Left forelimb (tissue), 1 donor: ENCODE measurements at regions not wholly inside any gene's neighbourhood (a gene's known extent, or its start where the extent isn't known, plus 50 kb on each side); places are given as distances from the start of the nearest gene placed in this dataset.
"Not testable (repeated sequence)": the region's sequence is repeated elsewhere in the genome, so short reads cannot be mapped to it uniquely, and the experiment has no call there.

ENCODE experiments used
- DNase-seq: peaks from one replicate; pipeline ENCODE4 v3.0.0-alpha.2; 2018; ENCODE audit warnings: low spot score

DNA sequence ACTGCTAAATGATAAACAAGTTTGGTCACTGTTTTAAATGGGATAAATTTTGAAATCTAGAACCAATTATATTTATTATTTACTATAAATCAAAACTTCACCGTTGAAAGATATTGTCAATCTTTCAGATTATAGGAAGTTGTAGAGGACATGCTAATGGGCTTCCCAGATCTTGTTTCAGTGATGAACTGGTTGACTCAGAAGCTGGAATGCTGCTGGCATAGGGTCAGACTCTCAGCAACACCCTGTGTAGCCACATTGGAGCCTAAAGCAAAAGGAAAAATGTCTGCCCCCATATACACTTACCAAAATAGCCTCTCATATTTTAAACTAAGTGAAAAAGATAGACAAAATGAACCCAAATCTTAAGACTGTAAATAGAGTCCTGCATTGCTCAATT is 916.9 kb upstream of the SOX9 start:
- DNase-seq = no peak

- not testable (repeated sequence) for DNase-seq
These were observed 914.9 kb upstream of the SOX9 start for GRCh38 chr17:71205951-71206350.

DNA sequence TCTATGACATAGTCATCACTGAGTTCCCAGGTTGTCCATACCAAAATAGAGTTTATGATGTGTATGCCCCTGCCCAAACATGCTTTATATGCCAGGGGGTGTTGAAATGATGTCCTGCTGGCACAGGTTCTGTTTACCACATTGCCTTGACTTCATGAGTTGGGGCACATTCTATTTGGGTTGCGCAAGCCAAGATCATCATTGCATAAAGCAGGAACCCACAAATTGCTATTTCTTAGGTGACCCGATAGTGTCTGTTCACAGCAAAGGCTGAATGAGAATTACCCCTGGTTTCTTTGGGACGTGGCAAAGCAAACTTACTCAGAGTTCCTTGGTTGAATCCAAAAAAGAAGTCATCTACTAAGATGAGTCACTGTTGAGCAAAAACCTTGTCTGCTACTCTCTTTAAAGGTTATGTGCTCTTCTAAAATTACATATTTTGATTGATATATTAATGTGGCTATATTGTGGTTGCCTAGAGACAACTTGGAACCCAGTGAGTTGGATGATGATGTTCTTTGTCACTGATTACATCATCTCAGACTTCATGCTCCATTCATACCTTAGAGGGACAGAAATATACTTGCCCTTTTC is 912.6 kb upstream of the SOX9 start:
- DNase-seq = no peak

DNA sequence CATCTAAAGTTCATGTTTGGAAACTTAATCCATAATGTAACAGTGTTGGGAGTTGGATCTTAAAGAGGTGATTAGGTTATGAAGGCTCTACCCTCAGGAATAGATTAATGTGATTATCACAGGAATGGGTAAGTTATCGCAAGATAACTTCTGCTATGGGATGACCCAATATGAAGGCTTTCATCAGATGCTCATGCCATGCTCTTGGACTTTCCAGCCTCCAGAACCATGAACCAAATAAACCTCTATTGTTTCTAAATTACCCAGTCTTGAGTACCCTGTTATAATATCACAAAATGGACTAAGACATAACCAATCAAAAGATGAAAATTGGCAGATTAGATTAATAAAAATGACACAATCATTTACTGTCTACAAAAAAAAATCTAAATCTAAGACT is 906.9 kb upstream of the SOX9 start:
- DNase-seq = no peak

- DNase-seq = no peak
These were observed 903.1 kb upstream of the SOX9 start for GRCh38 chr17:71217769-71218168.

- DNase-seq = no peak
These were observed 895.8 kb upstream of the SOX9 start for GRCh38 chr17:71224824-71225575.

- DNase-seq = no peak
These were observed 893.0 kb upstream of the SOX9 start for GRCh38 chr17:71227841-71228240.

- DNase-seq = no peak
These were observed 891.8 kb upstream of the SOX9 start for GRCh38 chr17:71229070-71229469.

DNA sequence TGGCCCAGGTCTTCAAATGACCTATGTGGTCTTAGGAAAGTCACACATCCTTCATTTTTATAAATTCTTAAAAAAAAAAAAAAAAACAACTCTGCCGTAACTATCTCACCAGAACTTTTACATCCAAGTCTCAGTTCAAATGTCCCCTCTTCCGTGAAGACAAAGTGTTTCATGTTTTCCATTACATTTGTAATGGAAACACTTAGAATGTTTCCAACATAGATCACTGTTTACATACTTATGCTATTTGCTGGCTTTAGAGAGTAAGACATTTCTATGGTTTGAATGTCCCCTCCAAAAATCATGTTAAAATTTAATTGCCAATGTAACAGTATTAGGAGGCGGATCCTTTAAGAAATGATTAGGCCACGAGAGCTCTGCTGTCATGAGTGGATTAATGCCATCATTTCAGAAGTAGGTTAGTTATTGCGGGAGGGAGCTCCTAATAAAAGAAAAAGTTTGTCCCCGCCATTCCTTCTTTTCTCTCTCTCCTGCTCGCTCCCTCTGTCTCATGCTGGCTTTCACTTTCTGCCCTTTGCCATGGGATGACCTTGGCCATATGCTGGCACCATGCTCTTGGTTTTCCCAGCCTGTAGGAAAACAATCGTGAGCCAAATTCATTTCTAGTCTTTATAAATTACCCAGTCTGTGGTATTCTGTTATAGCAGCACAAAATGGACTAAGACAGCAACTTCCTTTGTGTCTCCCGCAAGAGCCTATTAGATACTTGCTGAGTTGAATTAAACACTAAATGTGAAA is 887.8 kb upstream of the SOX9 start:
- DNase-seq = no peak

GRCh38 chr17:71234349-71234748 is 886.5 kb upstream of the SOX9 start:
- no peak for DNase-seq

DNA sequence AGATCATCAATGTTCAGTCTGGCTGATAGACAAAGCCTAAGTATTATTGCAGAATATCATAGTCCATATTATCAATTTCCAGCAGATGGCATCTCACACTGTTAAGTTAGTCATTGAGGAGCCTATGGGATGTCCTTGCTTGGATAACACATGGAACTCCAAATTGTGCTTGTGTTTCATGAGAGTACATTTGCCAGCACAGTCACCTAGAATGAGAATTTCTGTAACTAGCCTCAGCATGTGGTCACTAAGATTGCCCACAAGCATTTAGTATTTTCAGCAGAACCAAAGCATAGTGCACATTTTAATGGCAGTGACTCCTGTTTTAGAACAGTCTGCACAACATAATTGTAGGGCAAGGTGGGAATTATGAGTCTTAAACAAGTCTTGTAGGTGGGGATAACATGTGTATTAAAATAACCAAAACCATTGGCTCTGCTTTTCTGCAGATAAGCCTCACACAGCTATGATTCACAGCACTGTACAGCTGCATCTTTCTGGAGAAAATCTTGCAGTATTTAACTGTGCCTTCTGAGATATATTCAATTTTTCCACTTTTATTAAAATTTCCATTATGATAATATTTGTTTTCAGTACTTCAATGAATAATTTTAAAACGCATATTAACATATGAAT is 882.8 kb upstream of the SOX9 start:
- DNase-seq = no peak

DNA sequence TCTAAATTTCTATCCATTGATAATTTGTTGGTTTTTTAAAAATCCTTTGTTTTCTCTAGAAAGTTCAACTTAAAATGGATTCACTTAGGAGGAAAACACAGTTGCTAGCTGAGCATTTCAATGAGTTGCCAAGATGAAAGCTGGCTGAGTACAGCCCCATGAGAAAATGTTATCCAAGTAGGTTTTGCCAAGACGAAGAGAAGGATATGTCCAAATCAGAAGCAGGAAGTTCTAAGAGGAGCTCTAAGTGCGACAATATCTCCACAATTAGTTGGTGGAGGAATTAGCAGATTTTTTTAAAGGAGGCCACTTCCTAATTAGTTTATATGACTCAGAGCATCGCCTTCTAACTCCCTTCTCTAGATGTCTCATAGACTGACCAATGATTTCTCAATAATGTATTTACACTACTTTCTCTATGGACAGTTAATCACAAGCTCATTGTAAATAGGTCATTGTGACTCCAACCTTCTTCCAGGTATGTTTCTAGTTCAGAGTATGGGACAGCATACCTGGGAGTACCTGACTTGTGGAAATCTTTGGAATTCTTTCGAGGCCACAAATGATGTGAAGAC is 873.3 kb upstream of the SOX9 start:
- DNase-seq = no peak

- no peak for DNase-seq
These were observed 869.5 kb upstream of the SOX9 start for GRCh38 chr17:71251276-71251675.

- DNase-seq = no peak
These were observed 868.9 kb upstream of the SOX9 start for GRCh38 chr17:71251951-71252350.

GRCh38 chr17:71252436-71252835 is 868.4 kb upstream of the SOX9 start:
- DNase-seq = no peak

DNA sequence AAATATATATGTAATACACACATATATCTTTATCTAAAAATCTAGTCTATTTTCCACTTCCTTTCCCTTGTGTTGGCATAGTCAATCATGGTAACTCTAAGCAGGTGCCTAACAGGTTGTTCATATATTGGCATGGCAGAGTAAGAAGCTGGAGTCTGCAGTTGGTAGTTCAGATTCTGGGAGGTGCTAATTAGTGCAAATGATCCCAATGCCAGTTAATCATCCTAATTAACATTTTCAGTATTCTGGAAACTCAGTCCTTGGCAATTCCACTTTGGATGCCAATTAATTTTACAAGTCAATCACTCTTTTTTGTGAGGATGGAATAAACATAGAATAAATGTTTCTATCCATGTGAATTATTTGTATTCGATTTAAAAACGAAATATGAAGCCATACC is 863.7 kb upstream of the SOX9 start:
- DNase-seq = no peak

GRCh38 chr17:71260366-71260940 is 860.4 kb upstream of the SOX9 start:
- DNase-seq = no peak

DNA sequence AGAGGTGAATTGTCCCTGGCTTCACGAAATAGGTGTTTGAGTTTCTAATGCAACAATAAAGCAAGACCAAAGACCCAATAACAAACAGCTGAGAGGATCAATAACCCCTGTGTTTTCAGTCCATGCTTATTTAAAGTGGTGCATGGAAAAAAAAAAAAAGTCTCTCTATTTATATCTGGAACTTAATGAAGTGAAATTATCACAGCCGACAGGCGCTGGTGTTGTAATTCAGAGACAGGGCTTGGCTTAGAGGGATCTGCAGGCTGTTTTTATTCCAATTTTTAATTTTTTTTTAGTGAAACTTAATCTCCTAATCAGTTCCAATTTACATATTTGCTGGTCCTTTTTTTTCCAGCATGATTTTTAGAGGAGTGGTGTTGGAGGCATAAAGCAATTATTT is 858.2 kb upstream of the SOX9 start:
- DNase-seq = no peak

- DNase-seq = no peak
These were observed 853.2 kb upstream of the SOX9 start for GRCh38 chr17:71267668-71268067.

- DNase-seq = no peak
These were observed 851.6 kb upstream of the SOX9 start for GRCh38 chr17:71269201-71269600.

- DNase-seq = no peak
These were observed 847.4 kb upstream of the SOX9 start for GRCh38 chr17:71273441-71273840.

- DNase-seq = no peak
These were observed 844.7 kb upstream of the SOX9 start for GRCh38 chr17:71276079-71276478.
